ENCODE measurements at regions not wholly inside any gene's neighbourhood (a gene's known extent, or its start where the extent isn't known, plus 50 kb on each side); places are given as distances from the start of the nearest gene placed in this dataset.

DNA sequence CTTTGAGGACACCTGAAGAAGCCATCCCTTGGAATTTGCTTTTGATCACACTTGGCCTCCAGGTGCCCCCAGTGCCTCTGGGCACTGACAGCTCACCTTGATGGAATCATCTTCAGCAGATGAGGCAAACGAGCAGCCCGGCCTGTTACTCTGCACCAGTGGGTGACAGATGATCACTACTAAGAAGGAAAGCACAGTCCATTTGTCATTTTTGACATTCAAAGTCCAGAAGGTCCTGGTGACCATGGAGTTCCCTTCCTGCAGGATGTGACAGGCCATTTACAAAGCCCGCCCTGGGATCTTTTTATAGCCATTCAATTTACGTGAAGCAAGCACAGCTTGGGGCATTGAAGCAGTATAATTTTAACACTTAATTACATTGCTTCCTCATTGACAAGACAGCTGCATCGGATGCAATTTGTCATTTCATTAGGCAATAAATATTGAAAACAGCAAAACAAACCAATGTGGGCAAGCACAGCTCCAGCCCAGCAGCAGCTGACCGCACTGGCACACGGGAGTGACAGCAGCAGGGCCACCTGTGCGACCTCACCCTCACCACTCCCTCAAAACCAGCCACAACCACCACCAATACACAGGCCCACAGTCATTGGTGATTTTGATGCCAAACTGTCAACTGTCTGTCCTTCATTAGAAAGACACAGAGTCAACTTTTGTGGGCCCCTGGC, 76.0 kb upstream of the SLC66A3 start:
- TF ChIP-seq POLR2A (IDR thresholded peaks at IDR 0.05): no peak
- TF ChIP-seq, protein P1, sequence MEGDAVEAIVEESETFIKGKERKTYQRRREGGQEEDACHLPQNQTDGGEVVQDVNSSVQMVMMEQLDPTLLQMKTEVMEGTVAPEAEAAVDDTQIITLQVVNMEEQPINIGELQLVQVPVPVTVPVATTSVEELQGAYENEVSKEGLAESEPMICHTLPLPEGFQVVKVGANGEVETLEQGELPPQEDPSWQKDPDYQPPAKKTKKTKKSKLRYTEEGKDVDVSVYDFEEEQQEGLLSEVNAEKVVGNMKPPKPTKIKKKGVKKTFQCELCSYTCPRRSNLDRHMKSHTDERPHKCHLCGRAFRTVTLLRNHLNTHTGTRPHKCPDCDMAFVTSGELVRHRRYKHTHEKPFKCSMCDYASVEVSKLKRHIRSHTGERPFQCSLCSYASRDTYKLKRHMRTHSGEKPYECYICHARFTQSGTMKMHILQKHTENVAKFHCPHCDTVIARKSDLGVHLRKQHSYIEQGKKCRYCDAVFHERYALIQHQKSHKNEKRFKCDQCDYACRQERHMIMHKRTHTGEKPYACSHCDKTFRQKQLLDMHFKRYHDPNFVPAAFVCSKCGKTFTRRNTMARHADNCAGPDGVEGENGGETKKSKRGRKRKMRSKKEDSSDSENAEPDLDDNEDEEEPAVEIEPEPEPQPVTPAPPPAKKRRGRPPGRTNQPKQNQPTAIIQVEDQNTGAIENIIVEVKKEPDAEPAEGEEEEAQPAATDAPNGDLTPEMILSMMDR (IDR thresholded peaks at IDR 0.05): no peak

Data from thyroid gland (tissue), 4 donors.